GM12801 (cell line): ENCODE measurements at regions not wholly inside any gene's neighbourhood (a gene's known extent, or its start where the extent isn't known, plus 50 kb on each side); places are given as distances from the start of the nearest gene placed in this dataset.

ENCODE experiments used
- TF ChIP-seq, protein P1 (sequence below): IDR thresholded peaks from one replicate; pipeline ENCODE4 v1.5.1; 2011; ENCODE audit warnings: control low read depth; ENCODE audit not compliant: insufficient read length; ENCODE audit errors: extremely low read depth

- TF ChIP-seq, protein P1, sequence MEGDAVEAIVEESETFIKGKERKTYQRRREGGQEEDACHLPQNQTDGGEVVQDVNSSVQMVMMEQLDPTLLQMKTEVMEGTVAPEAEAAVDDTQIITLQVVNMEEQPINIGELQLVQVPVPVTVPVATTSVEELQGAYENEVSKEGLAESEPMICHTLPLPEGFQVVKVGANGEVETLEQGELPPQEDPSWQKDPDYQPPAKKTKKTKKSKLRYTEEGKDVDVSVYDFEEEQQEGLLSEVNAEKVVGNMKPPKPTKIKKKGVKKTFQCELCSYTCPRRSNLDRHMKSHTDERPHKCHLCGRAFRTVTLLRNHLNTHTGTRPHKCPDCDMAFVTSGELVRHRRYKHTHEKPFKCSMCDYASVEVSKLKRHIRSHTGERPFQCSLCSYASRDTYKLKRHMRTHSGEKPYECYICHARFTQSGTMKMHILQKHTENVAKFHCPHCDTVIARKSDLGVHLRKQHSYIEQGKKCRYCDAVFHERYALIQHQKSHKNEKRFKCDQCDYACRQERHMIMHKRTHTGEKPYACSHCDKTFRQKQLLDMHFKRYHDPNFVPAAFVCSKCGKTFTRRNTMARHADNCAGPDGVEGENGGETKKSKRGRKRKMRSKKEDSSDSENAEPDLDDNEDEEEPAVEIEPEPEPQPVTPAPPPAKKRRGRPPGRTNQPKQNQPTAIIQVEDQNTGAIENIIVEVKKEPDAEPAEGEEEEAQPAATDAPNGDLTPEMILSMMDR: no peak
These were observed 500.2 kb upstream of the GBE1 start for GRCh38 chr3:82261637-82262036.

DNA sequence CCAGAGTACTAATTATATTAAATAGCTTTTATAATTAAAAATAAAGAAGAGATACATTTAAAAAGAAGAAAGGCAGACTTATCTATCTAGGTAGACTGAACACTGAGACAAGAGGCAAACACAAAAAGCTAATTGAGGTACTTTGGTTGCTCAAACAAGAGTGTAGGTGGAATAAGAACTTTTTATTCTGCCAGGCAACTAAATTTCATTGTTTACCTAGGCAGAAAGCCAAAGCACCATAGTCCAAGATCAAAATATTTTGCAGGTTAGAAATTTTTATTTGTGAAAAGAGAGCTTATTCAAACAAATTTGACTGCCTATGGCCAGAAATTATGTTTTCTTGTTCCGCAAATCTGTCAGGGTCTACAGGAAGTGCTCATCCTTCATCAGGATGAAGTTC lies 499.6 kb upstream of the GBE1 start:
- TF ChIP-seq, protein P1: no peak

GRCh38 chr3:82259994-82260393 lies 498.5 kb upstream of the GBE1 start:
- TF ChIP-seq, protein P1: no peak

DNA sequence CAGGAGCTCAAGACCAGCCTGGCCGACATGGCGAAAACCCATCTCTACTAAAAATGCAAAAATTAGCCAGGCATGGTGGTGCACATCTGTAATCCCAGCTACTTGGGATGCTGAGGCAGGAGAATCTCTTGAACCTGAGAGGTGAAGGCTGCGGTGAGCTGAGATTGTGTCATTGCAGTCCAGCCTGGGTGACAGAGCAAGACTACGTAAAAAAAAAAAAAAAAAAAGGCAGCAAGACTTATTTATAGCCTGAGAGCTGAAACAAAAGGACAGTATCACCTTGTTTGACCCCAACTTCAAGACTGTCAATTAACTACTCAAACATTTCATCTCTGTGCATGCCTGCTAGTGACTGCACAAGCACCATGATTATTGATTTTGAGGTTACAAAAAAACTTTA lies 478.9 kb upstream of the GBE1 start:
- TF ChIP-seq, protein P1: no peak

DNA sequence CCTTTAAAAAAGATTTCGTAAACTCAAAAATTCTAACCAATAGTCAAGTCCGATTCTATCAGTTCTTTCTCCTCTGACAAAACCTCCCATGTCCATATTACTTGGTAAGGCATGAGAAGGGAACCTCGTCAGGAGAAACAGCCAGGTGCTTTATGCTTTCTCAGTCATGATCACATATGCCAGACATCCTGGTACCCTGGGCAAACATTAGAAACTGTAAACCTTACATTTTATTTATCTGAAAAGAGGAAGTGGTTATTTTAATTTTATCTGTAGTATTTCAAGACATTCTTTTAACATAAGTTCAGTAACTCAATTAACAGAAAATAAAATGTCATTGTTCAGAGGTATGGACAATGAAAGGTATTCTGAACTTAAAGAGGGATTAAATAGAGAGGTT lies 474.8 kb upstream of the GBE1 start:
- TF ChIP-seq, protein P1: no peak

DNA sequence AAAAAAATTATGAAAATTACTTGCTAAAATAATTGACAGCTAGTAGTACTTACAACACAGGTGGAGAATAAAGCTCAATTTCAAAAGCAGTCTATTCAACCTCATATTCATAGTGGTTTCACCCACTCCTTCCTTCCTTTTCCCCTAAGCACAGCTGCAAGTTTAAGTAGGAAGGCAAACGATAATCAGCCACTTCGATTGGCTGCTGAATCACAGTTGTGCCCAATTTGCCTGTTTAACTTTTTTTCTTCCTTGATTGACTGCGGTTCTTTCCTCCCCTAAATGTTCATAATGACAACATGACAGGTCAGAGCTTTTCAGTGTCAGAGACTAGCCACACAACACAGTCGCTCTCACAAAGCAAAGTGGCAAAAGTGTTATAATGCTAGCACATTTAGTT lies 468.0 kb upstream of the GBE1 start:
- TF ChIP-seq, protein P1: no peak

- TF ChIP-seq, protein P1: no peak
These were observed 463.2 kb upstream of the GBE1 start for GRCh38 chr3:82224661-82225060.

DNA sequence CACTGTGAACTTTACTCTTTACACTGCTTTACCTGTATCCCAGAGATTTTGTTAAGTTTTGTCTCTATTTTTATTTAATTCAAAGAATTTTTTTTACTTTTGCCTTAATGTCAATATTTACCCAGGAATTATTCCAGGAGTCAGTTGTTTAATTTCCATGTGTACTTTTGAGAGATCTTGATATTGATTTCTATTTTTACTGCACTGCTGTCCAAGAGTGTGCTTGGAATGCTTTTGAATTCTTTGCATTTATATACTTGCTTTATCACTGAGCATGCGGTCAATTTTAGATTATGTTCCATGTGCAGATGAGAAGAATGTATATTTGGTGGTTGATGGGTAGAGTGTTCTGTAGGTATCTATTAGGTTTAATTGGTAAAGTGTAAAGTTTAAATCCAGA lies 461.0 kb upstream of the GBE1 start:
- TF ChIP-seq, protein P1: no peak
